Transverse colon (tissue), 4 donors: ENCODE measurements at regions not wholly inside any gene's neighbourhood (a gene's known extent, or its start where the extent isn't known, plus 50 kb on each side); places are given as distances from the start of the nearest gene placed in this dataset.

ENCODE experiments used
- DNase-seq: peaks from one replicate; pipeline ENCODE4 v3.0.0-alpha.2; 2019
- H3K27ac ChIP-seq, 4 donors: fragments of 200-600 bp; sonication (generic); 2 replicates each; pipeline ENCODE4 v1.5.1; 2016 to 2018; ENCODE audit warnings: inconsistent platforms in 4 of 4
- H3K27me3 ChIP-seq: fragments of 200-600 bp; sonication (generic); 2 replicates; pipeline ENCODE4 v1.5.1; 2017; ENCODE audit warnings: inconsistent platforms
- H3K36me3 ChIP-seq, 4 donors: fragments of 200-600 bp; sonication (generic); 2 replicates each; pipeline ENCODE4 v1.5.1; 2017 to 2019; ENCODE audit warnings: inconsistent platforms in 4 of 4
- H3K4me1 ChIP-seq, 4 donors: fragments of 200-600 bp; sonication (generic); 2 replicates each; pipeline ENCODE4 v1.5.1; 2017 to 2020; ENCODE audit warnings: inconsistent platforms in 4 of 4
- H3K4me3 ChIP-seq, 4 donors: fragments of 200-600 bp; sonication (generic); 1 replicate in 1 of 4; 2 replicates in 3 of 4; pipeline versions ENCODE4 v1.5.1 to v1.6.1; 2017 to 2019; ENCODE audit warnings: inconsistent platforms in 4 of 4
- H3K9me3 ChIP-seq, 2 donors: fragments of 200-600 bp; sonication (generic); 2 replicates each; pipeline ENCODE4 v1.5.1; 2017 to 2019; ENCODE audit warnings: inconsistent platforms in 2 of 2
- EP300 ChIP-seq: sonication (generic); formaldehyde crosslinking; IDR thresholded peaks from one replicate; pipeline ENCODE4 v1.6.1; 2017; ENCODE audit warnings: antibody characterized with exemption, low read depth
- POLR2A ChIP-seq: fragments of 450-650 bp; IDR thresholded peaks from one replicate; pipeline ENCODE4 v1.6.1; 2016; ENCODE audit warnings: antibody characterized with exemption, mild to moderate bottlenecking, moderate library complexity
- POLR2AphosphoS5 ChIP-seq, 3 donors: sonication (generic); formaldehyde crosslinking; IDR thresholded peaks; one replicate each; pipeline ENCODE4 v1.6.1; 2016; ENCODE audit warnings: antibody characterized with exemption in 3 of 3
- WGBS, 2 donors: methylation state at CpG; one replicate each; pipeline ENCODE4 v1.1.5; 2018; ENCODE audit warnings: low coverage in 1 of 2; 5-methylcytosine and 5-hydroxymethylcytosine counted together
- in situ Hi-C, 4 donors: fragments of 200-750 bp; cut with MboI; loops; one replicate each; pipeline versions ENCODE4 v1.15.0 to v1.15.1; 2017; ENCODE audit warnings: low sequenced_read_pairs in 3 of 4, low pct_ligation_motif_present in 1 of 4, low pct_unique_long_range_greater_than_20kb in 1 of 4
- intact Hi-C: fragments of 100-400 bp; cut with DNase I; formaldehyde crosslinking; loops from one replicate; pipeline ENCODE4 v1.15.1; 2023; ENCODE audit warnings: low total_unique reads
- TF ChIP-seq, protein P1 (sequence below), 5 experiments: fragments of 200-600 bp in 3 of 5; fragments of 450-650 bp in 2 of 5; sonication (generic) in 3 of 5; IDR thresholded peaks; 1 replicate in 2 of 5; 2 replicates in 3 of 5; pipeline ENCODE4 v1.5.1; 2016 to 2017; ENCODE audit warnings: antibody characterized with exemption in 5 of 5, inconsistent platforms in 3 of 5, mild to moderate bottlenecking in 2 of 5, moderate library complexity in 1 of 5

DNA sequence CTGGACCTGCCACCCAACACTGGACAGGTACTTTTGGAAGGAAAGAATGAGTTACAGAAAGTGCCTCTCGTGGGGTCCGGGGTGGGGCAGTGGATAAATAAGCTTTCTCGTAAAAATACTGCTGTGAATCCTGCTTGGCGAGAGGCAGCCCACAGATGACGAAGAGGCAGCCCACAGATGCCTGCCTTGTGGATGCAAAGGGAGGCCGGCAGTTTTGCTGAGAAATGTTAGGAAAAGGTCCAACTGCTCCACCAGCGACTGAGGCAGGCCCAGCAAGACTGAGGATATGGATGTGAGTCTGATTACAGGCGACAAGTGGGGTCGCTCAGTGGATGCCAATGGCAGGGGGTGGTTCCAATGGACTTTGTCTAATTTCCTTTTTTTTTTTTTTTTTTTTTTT lies 79.1 kb upstream of the PPP1R26 start:
- no peaks in the 10 kb centered on the region for H3K4me1 ChIP-seq
- WGBS, 2 donors: 59% methylated on average over 9 of the region's 9 CpGs; no CpG with 5 or more reads in 1 of the 2 donors
- intact Hi-C loops: no loop called here

DNA sequence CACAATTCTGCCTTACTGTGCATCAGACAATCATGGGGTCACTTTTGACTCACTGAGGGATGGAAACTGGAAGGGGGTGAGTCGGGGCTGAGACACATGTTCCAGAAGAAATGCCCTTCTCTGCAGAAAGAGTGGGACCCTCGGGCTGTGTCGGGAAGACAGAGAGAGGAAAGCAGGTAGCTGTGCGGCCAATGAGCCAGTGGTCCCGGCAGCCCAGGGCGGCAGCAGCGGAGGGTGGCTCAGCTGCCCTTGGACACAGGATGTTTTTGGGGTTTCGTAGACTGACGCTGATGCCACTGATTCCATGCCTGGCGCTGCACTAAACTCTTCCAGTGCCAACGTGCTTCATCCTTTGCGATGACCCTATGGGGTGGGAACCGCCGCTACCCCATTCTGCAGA lies 78.4 kb upstream of the PPP1R26 start:
- TF ChIP-seq, protein P1, sequence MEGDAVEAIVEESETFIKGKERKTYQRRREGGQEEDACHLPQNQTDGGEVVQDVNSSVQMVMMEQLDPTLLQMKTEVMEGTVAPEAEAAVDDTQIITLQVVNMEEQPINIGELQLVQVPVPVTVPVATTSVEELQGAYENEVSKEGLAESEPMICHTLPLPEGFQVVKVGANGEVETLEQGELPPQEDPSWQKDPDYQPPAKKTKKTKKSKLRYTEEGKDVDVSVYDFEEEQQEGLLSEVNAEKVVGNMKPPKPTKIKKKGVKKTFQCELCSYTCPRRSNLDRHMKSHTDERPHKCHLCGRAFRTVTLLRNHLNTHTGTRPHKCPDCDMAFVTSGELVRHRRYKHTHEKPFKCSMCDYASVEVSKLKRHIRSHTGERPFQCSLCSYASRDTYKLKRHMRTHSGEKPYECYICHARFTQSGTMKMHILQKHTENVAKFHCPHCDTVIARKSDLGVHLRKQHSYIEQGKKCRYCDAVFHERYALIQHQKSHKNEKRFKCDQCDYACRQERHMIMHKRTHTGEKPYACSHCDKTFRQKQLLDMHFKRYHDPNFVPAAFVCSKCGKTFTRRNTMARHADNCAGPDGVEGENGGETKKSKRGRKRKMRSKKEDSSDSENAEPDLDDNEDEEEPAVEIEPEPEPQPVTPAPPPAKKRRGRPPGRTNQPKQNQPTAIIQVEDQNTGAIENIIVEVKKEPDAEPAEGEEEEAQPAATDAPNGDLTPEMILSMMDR (IDR thresholded peaks at IDR 0.05): no peak
- TF ChIP-seq POLR2A (no peak), EP300 (no peak), POLR2AphosphoS5 (IDR thresholded peaks at IDR 0.05) (no peak)
- intact Hi-C loops (no loop called here), in situ Hi-C loops (loop anchor here (25.0 kb wide), 1 partner anchor 314 kb away; the partner anchor contains the start of gene OLFM1 (in 4 of the 4))

More for the DNA sequence above, 79.1 kb upstream of the PPP1R26 start:
- Histone ChIP-seq H3K27me3 (no peaks in the 10 kb centered on the region), H3K4me3 (no peak overlapping the region), H3K36me3 (no peaks in the 10 kb centered on the region), H3K9me3 (no peaks in the 10 kb centered on the region), H3K27ac (no peak overlapping the region)
- DNase-seq: no peak
- in situ Hi-C loops: loop anchor here (25.0 kb wide), 1 partner anchor 313 kb away; the partner anchor contains the start of gene OLFM1 (in 4 of the 4)
- TF ChIP-seq POLR2A (no peak), POLR2AphosphoS5 (IDR thresholded peaks at IDR 0.05) (no peak), EP300 (no peak)
- TF ChIP-seq, protein P1 (IDR thresholded peaks at IDR 0.05): no peak

DNA sequence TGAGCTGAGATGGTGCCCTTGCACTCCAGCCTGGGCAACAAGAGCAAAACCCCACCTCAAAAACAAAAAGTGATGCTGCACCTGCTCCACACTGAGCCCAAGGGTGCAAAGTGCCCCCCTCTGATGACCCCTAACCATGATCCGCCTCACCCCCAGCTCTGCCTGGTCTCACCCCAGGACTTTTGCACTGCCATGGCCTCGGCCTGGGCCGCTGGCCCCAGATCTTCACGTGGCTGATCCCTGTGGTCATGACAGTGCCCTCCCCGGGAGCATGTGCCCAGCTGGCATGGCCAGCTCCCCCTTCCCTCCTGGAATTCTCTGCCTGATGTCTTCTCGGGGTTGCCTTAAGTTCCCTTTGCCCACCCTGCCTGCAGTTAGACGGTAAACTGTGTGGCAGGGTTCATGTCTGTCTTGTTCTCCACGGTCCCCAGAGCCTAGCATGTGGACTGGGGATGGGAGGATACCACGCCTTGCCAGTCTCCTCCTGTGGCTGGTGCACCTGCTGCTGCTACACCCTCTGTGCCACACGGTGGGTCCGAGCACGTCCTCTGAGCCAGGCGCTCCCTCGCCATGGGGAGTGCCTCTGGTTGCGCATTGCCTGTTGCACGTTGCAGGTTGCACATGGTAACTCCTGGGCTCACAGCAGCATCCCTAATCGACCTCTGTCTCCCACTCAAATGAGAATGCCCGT lies 77.4 kb upstream of the PPP1R26 start:
- H3K4me1 ChIP-seq: no peaks in the 10 kb centered on the region
- no peaks in the 10 kb centered on the region for H3K9me3 ChIP-seq
- in situ Hi-C loops: loop anchor here (25.0 kb wide), 1 partner anchor 315 kb away; the partner anchor contains the start of gene OLFM1 (in 4 of the 4)
- WGBS, 2 donors: 72% methylated on average over 18 of the region's 18 CpGs; no CpG with 5 or more reads in 1 of the 2 donors
- H3K4me3 ChIP-seq: no peak overlapping the region
- TF ChIP-seq, protein P1 (IDR thresholded peaks at IDR 0.05): no peak
- TF ChIP-seq POLR2AphosphoS5 (IDR thresholded peaks at IDR 0.05) (no peak), EP300 (no peak), POLR2A (no peak)
- H3K27me3 ChIP-seq: no peaks in the 10 kb centered on the region
- no peak overlapping the region for H3K27ac ChIP-seq
- intact Hi-C loops: no loop called here
- DNase-seq: no peak
- no peaks in the 10 kb centered on the region for H3K36me3 ChIP-seq

More for the DNA sequence above, 78.4 kb upstream of the PPP1R26 start:
- no peak overlapping the region for H3K27ac ChIP-seq
- H3K9me3 ChIP-seq: no peaks in the 10 kb centered on the region
- H3K4me3 ChIP-seq: no peak overlapping the region
- WGBS, 2 donors: 60 to 90% methylated on average over 1 to 14 of the region's 14 CpGs
- DNase-seq: no peak
- no peaks in the 10 kb centered on the region for H3K36me3 ChIP-seq
- no peaks in the 10 kb centered on the region for H3K27me3 ChIP-seq
- no peaks in the 10 kb centered on the region for H3K4me1 ChIP-seq

DNA sequence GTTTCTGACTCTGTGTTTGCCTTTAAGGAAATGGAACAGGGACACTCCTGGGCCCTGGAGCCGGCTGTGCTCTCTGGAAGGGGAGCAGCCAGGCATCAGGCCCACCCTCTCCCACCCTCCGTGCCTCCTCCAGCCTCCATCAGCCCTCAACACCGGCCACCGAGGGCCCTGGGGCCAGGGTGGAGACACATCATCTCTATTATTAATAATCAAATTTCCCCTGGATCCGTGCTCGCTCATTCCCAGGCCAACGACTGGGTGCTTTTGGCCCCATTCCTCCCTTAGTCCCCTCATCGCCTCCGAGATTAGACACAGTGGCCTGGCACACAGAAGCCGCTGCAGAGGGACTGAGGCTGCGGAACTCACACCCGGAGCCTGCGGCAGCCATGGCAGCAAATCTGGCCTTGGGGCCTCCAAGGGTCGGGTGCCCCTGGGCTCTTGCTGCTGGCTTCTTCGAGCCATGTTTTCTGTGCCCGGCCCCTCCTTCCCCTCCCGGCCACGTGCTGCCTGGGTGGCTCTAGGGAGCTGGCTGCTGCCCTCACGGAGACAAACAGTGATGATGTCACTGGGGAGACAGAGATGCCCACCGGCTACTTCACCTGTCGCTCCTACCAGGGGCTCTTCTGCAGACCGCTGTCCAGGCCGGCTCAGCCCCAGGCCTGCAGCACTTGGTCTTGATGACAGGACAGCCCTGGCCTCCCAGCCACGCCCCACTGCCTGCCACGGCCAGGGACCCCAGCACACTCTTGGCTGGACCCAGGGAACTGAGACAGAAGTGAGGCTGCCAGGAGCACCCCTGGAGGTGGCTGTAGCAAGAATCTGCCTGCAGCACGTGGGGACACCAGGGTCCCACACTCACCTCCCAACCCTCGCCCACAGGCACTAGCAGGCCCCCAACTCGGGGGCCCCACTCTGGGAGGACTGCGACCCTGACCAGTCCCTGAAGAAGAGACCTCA lies 76.6 kb upstream of the PPP1R26 start:
- no peak for TF ChIP-seq POLR2A
- no peak overlapping the region for H3K4me3 ChIP-seq
- H3K9me3 ChIP-seq: no peaks in the 10 kb centered on the region
- H3K27me3 ChIP-seq: no peaks in the 10 kb centered on the region
- H3K36me3 ChIP-seq: no peaks in the 10 kb centered on the region
- 77% methylated on average over 27 of the region's 29 CpGs; no CpG with 5 or more reads in 1 of the 2 donors for WGBS, 2 donors
- in situ Hi-C loops (loop anchor here (25.0 kb wide), 1 partner anchor 316 kb away; the partner anchor contains the start of gene OLFM1 (in 4 of the 4)), intact Hi-C loops (no loop called here)
- H3K4me1 ChIP-seq: no peaks in the 10 kb centered on the region
- H3K27ac ChIP-seq: no peak overlapping the region
- no peak for DNase-seq
